ENCODE measurements at regions not wholly inside any gene's neighbourhood (a gene's known extent, or its start where the extent isn't known, plus 50 kb on each side); places are given as distances from the start of the nearest gene placed in this dataset.

DNA sequence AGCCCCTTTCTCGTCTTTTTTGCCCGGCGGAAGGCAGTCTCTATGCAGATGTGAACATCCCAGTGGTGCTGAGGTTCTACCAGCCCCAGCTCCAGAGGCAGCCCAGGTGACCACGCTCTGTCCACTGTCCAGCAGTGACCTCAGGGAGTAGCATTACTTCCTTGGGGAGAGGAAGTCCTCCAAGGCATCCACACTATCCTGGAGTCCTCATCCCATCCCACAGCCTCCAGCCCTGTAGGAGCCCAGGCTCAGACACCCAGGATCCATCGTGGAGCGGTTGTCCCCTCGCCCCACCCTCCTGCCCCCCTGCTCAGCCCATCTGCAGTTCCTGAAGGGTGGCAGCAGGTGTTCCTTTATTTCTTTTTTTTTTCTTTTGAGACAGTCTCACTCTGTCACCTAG lies 294.5 kb upstream of the IRX4 start:
- DNase-seq = no peak

GRCh38 chr5:2176581-2176980 lies 293.9 kb upstream of the IRX4 start:
- DNase-seq = no peak

DNA sequence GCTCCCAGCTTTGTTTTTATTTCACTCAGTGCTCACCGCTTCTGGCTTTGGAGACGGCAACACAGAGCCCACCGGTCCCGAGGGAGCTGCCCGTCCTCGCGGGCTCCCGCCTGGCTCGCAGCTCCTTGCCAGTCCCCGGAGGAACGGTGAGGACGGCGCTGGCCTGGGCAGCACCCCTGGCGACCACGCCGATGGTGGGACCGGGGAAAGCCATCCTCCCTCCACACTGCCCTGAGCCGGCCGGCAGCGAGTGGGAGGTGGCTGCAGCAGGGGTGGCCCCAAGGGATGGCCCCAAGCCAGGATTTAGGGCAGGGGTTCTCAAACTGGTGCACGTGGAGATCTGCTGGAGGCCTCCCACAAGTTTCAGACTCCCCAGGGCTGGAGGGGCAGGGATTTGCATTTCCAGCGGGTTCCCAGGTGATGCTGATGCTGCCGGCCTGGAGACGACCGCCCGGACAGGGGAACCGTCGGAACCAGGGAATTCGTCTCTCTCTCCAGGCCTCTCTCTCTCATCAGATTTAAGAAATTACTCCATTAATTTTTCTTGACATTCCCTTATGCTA lies 293.2 kb upstream of the IRX4 start:
- DNase-seq = no peak

DNA sequence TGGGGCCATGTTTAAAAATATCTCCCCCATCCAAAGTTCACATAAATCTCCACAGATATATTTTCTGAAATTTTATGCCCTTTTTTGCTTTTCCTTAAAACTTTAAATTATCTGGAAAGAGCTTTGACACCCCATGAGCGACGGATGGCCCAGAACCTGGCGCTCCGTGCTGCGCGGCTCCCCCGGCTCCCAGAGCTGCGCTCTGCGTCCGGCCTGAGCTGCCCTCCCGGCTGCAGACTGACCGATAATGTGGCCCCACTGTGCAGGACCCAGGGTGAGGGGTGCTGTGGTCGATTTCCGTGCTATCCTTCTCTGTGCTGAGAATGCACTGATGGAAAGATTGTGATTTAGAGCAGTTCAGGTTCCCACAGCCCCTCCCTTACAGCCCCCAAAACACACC lies 292.3 kb upstream of the IRX4 start:
- no peak for DNase-seq

DNA sequence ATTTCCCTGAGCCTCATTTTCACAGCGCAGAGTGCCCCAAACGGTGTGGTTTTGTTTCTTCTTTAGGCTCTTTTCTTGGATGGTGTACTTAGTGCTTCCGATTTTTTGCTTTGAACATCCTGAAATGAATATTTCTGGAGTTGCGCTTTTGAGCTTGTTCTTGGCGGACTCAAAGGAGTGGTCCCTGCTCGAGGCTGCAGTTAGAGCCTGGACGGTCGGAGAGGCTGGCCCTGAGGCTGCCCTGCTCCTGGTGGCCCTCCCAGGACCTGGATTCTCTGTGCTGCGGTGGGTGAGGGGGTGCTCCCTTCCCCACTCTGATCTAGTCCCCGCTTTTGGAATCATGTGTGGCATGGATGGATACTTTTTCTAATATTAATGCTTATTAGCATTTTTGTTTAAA lies 291.8 kb upstream of the IRX4 start:
- no peak for DNase-seq

DNA sequence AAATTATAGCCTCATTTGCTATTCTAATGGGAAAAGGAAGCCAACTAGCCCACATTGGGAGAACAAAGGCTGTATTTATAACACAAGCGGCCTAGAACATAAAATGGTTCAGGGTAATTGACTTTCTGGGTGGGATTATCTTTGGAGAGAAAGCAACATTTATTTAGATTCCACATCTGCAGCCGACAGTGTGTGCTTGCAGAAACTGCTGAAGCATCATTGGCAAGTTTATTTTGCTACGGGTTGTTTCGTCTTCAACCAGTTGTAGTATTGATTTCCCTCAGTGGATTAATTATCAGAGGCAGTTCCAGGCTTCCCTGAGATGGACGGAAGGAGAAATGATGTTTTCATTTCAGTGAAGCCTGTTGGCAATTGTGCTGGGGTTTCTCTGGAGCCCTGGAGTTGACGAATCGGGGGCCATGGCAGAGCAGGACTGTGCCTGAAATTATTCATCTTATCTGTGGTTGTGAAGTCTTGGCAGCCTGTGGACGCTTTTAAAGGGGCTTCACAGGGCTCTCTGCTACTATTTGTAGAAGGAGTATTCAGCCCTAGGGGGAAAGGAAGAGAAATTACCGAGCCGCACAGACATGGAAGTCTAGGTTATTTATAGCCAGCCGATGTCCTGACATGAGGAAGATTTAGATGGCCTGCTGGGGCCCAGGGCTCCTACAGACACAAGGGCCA lies 290.6 kb upstream of the IRX4 start:
- DNase-seq = no peak

GRCh38 chr5:2172471-2172870 lies 289.7 kb upstream of the IRX4 start:
- DNase-seq = no peak

DNA sequence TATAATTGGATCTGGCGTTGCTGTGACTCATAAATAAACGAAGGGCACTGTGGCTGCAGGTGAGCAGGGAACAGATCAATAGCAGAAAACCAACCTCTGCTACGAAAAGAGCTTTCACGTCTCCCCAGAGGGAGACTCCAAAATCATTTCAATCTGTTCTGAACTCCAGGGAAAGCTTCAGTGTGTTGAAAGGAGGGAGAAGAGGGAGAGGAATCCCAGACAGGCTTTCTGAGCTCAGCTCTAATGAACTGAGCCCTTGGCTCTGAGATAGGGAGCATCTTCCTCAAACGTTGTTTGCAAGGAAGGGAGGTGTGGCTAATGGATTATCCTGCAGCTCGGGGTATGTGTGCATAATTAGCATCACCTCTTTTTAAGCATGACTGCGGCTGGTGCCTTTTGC lies 288.0 kb upstream of the IRX4 start:
- no peak for DNase-seq

GRCh38 chr5:2169850-2170760 lies 287.4 kb upstream of the IRX4 start:
- DNase-seq = no peak

DNA sequence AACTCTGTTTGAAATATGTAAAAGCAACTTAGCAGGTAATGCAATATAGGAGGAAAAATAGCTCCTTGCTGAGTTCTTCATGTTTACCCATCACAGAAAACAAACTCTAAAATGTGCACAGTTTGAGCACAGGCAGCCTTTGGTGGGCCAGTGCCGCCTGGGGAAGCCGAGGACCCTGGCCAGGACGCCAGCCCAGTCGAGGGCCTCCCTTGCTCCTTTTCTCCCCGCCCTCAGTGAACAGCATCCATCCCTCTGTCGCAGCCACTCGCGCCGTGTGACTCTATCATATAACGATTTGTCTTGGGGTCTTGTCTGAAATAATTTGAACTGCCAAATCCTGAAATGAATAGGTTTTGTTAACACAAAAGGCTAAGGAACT lies 286.7 kb upstream of the IRX4 start:
- DNase-seq = no peak

DNA sequence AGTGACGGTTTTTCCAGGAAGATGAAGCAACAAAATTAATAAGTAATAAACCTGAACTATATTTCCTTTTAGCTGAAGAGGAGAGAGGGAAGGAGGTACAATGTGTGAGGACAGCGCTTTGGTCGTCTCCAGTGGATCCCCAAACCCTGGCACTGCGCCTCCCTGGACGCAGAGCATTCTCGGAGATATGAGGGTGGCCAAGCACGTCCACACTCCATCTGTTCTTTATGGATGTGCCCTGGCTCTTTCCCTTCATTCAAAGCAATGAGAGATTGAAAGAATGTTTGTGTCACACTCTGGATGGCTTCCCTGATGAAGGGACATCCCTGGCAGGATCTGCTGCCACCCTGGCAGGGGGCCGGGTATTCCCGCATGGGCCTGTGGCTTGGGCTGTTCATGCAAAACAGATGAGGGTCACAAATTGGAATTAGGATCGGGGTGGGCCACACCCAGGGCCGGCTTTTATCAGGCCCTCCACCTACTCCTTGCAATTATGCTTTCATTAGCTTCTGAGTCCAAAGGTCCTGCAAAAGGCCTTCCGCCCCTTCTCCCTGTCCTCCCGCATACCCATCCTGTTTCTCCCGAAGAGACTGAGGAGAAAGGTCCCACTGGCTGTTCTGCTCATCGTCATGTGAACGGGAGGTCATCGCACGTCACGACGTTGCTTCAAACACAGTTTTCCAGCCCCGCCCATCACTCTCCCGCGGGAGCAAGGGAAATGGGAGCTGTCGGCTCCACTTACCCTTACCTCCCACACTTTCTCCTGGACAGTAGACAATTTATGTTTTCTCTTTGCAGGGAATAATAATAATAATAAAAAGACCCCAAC lies 286.1 kb upstream of the IRX4 start:
- DNase-seq = no peak

GRCh38 chr5:2167671-2168070 lies 284.9 kb upstream of the IRX4 start:
- DNase-seq = no peak

- DNase-seq = no peak
Measured at GRCh38 chr5:2166979-2167377, 284.3 kb upstream of the IRX4 start.

DNA sequence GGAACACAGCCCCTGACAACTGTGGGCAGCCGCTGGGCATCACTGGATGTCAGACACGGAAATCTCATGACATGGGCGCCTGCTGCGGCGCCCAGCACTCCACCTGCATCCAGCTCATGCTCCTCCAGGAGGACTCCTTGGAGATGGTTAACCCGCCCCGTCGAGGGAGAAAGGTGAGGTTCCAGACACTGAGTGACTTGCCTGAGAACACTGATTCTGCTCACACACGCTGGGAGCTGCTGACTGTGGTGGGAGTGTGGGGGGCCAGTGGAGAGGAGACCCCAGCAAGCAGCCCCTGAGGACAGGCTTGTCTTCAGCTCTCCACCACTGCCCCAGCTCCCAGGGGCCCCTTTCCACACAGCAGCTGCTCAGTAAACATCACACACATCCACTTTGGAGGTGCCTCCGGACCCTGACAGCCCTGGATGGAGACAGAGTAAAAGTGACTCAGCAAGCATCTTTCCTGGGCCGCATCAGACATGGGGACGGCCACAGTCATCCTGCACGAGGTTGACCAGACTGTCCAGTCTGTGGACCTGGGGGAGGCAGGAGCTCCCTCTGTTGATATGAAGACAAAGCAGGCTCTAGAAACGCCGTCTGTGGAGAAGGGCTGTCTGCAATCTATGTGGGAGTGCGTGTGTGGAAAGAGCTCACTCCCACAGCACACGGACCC lies 283.7 kb upstream of the IRX4 start:
- DNase-seq = no peak

- no peak for DNase-seq
Measured at GRCh38 chr5:2165615-2166305, 283.0 kb upstream of the IRX4 start.

DNA sequence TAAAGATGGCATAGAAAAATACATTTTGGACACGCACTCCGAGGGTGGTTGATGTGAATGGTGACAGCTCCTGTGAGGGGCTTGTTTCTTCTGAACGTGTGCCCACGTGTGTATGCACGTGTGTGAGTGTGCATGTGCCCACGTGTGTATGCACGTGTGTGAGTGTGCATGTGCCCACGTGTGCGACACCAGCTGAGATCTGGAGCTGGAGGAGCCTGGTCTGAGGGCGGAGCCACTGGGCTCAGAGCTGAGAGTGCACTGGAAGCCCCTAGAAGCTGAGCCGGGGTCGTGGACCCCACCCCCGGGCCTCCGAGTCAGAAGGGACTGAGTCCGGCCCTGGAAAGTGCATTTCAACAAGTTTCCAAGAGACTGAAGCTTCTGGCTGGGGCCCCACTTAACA lies 282.5 kb upstream of the IRX4 start:
- no peak for DNase-seq

DNA sequence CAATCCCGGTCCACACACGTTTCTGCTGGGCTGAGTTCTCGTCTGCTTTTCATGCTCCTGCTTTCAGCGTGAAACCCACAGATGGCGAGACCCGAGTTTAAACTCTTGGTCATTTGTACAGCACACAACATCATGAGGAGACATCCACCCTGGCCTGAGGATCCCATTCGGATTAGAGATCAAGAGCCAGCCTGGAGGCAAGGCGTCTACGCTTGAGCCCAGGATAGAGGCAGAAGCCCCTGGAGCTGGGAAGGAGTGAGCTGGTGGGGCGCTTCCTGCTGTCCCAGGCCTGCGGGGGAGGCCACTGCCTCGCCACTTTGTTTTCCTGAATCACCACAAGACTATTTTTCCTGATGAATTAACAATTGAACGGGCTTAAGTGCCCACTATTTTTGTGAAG lies 281.9 kb upstream of the IRX4 start:
- no peak for DNase-seq

- DNase-seq = no peak
Measured at GRCh38 chr5:2163940-2164490, 281.3 kb upstream of the IRX4 start.

DNA sequence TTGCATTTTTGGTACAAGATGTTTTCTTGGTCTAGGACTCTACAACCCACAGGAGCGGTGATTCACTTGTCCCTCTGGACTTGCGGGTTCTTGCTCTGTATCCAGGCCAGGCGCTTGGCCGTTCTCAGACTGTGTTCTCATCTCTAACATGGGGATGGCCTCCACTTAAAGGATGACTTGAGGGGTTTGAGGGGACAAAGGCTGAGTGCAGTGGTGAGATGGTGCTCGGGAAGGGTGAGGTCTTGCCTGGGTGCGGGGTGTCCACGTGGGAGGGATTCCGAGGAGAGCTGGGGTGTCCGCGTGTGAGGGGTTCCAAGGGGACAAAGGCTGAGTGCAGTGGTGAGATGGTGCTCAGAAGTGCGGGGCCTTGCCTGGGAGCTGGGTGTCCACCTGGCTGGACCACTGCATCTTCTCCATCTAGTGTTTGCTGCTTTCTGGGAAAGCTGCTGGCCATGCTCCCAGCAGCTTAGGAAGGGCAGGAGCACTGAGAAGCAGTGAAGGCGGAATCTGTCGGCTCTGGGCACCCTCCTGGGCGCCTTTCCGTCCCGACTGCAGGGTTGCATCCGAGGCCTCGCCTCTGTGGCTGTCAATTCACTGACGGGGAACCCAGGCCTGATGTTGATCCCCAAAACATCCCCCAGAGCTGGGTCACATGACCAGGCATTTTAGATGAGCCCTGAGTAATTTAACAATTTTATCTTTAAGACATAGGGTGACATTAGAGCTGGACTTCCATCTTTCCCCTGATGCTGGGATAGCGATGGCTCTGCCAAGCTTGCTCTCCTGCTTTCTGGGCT lies 280.5 kb upstream of the IRX4 start:
- no peak for DNase-seq

GRCh38 chr5:2160811-2161210 lies 278.1 kb upstream of the IRX4 start:
- DNase-seq = no peak

- DNase-seq = no peak
Measured at GRCh38 chr5:2158767-2159166, 276.0 kb upstream of the IRX4 start.

Data from NCI-H2081 (cell line).